ENCODE measurements at regions not wholly inside any gene's neighbourhood (a gene's known extent, or its start where the extent isn't known, plus 50 kb on each side); places are given as distances from the start of the nearest gene placed in this dataset.

GRCh38 chr13:72218966-72219365 lies 352.0 kb upstream of the DACH1 start:
- no peak for DNase-seq

DNA sequence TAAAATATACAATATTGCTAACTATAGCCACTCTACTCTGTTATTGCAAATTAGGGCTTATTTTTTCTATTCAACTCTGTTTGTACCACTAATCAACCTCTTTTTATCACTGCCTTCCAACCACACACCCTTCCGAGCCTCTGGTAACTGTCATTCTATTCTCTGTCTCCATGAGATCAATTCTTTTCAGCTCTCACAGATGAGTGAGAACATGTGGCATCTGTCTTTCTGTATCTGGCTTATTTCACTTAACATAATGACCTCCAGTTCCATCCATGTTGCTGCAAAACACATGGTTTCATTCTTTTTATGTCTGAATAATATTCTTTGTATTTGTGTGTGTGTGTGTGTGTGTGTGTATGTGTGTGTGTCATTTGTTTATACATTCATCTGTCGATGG lies 350.1 kb upstream of the DACH1 start:
- DNase-seq = no peak

- no peak for DNase-seq
These were observed 341.2 kb upstream of the DACH1 start for GRCh38 chr13:72208112-72208645.

- DNase-seq = no peak
These were observed 338.8 kb upstream of the DACH1 start for GRCh38 chr13:72205773-72206172.

DNA sequence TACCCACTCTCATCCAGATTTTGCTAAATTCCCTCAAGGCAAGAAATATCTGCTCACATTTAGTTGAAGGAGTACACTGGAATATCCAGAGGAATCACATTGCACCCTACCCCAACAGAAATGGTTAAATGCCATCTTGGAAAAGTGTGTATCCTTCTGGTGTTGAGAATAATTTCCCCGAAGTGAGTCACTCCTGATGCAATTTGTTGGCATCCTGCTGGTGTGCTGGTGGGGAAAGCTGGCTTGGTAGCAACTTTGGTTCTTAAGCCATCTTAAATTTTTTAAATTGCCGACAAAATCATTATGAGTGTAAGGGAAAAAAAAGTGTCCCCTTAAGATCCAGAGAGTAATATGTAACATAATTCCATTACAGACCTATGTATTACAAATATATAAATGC lies 337.3 kb upstream of the DACH1 start:
- DNase-seq = no peak

GRCh38 chr13:72201726-72202125 lies 334.7 kb upstream of the DACH1 start:
- no peak for DNase-seq

DNA sequence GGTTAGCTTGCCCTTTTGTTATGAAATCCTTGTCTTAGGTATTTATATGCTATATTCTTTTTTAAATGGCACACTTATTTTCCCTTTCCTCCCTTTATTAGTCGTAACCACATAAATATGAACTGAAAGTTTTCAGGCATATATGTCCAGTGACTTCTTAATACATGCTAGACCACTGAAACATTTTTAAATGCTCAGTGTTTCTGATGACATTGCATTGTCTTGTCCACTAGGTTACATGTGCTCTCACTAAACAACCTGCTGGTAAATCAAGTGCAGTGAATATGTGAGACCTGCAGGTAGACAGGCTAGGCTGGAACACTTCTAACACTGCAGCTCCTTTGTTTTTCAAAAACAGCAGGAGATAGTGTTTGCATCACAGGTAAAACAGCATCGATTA lies 332.6 kb upstream of the DACH1 start:
- no peak for DNase-seq

DNA sequence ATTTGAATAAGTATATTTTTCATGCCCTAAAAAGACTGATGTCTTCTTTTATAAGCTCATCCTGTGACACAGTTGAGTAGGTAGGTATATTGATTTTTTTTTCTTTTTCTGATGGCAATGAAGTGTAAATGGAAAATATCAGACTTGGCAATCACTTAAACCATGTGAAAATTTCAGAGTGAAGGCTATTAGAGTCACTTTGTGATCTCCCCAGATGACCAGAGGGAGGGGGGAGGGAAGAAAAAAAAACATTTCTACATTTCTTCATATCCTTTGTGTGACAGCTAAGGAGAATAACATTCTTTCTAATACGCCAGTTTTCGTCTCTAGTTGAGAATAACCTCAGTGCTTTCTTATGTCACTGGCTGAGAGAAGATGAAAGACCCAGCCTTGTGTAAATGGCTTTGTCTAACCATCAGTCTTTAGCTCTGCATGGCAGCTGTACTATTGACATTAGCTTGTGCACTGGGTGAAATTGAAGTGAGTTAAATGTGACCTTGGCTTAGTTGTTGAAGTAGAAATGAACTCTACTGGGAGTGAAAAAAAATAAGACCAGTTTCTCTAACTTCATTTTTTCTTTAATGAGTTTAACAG lies 332.1 kb upstream of the DACH1 start:
- DNase-seq = no peak

GRCh38 chr13:72198042-72198441 lies 331.0 kb upstream of the DACH1 start:
- DNase-seq = no peak

- no peak for DNase-seq
These were observed 328.2 kb upstream of the DACH1 start for GRCh38 chr13:72195044-72195704.

GRCh38 chr13:72194523-72194922 lies 327.5 kb upstream of the DACH1 start:
- peak; percentile 4 for DNase-seq

GRCh38 chr13:72186730-72187422 lies 319.9 kb upstream of the DACH1 start:
- DNase-seq = no peak

- no peak for DNase-seq
These were observed 318.8 kb upstream of the DACH1 start for GRCh38 chr13:72185776-72186175.

- no peak for DNase-seq
These were observed 314.7 kb upstream of the DACH1 start for GRCh38 chr13:72181661-72182060.

GRCh38 chr13:72180253-72180952 lies 313.4 kb upstream of the DACH1 start:
- no peak for DNase-seq

DNA sequence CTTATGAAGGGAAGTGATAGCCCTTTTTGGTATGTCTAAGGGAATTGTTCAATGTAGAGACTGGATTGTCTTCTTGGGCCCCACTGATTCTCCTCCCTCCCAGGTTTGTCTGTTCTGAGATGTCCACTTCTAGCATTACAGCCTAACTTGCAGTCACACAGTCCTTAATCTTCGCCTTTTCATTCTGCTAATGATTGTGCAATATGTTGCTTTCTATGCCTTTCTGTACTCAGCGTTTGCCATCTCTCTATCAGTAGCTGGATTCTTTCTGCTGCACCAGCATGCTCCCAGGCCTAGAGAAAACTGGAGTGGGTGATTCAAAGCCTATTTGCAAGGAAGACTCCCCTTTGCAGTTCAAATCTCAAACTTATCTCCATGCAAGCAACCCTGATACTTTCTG lies 307.5 kb upstream of the DACH1 start:
- no peak for DNase-seq

GRCh38 chr13:72170571-72170970 lies 303.6 kb upstream of the DACH1 start:
- DNase-seq = no peak

GRCh38 chr13:72168126-72168855 lies 301.3 kb upstream of the DACH1 start:
- DNase-seq = no peak

GRCh38 chr13:72166102-72166650 lies 299.2 kb upstream of the DACH1 start:
- DNase-seq = peak; percentile 10

DNA sequence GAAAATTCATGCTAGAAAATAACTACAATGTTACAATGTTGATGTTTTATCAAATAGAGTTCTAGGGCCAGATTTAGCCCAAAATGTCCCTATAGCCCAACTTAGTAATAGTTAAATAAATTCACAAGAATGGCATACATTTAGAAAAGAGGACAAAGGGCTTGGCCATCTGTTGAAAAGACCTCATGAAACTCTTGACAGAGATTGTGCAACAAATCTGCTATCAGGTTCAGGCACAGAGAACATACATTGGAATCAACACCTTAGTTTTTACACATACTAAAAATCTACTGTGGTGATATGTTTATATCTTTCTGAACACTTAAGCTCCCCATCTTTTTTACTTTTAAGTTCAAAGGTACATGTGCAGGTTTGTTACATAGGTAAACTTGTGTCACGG lies 298.3 kb upstream of the DACH1 start:
- DNase-seq = no peak

DNA sequence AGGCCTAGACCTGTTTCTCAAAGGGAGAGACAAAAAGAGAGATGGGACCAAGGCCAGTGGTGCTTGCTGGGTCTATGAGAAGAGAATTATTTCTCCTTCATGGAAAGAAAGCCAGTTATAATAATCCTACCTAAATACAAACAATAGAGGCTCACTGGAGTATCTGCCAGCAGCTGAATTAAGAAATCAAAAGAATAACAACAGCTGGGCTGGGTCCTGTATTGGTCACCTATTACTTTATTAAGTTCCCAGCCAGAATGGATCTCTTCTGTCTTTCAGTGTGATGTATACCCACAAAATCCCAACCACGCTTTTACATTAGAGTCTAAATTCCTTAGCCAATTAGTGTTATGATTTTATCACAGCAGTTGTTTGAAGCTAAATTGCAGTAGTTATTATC lies 297.8 kb upstream of the DACH1 start:
- DNase-seq = no peak

GRCh38 chr13:72163678-72164077 lies 296.7 kb upstream of the DACH1 start:
- DNase-seq = no peak
